ENCODE measurements at regions not wholly inside any gene's neighbourhood (a gene's known extent, or its start where the extent isn't known, plus 50 kb on each side); places are given as distances from the start of the nearest gene placed in this dataset.

DNA sequence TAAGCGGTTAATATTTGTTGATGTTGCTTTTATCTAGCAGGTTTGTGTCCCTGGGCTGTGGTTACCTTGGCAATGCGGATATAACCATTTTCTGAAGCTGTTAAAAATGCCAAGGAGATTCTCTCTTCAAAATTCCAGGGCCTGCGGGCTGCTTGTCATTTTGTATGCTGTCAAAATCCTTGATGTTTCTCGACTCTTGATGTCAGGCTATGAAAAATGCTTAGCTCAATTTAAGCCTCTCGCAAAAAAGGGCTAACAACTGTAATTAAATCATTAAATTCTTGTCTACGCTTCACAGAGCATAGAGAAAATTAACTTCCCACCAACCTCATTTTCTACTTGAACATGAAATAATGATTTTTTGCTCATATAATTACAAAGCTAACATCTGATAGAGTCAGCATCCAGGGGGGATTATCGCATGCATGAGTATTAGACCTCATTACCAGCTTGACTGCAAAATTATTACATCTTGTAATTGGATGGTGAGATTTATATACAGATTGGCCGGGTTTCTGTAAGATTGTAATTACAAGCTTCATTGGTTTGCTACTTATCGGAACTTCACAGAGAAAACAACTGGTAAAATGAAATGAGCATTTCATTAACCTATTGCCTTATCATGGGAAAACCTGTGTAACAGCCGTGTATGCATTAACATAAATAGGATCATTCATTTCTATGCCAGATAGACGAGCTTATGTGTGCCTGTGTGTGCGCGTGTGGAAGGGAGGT is 83.1 kb upstream of the IRX1 start:
- TF ChIP-seq, protein P1, sequence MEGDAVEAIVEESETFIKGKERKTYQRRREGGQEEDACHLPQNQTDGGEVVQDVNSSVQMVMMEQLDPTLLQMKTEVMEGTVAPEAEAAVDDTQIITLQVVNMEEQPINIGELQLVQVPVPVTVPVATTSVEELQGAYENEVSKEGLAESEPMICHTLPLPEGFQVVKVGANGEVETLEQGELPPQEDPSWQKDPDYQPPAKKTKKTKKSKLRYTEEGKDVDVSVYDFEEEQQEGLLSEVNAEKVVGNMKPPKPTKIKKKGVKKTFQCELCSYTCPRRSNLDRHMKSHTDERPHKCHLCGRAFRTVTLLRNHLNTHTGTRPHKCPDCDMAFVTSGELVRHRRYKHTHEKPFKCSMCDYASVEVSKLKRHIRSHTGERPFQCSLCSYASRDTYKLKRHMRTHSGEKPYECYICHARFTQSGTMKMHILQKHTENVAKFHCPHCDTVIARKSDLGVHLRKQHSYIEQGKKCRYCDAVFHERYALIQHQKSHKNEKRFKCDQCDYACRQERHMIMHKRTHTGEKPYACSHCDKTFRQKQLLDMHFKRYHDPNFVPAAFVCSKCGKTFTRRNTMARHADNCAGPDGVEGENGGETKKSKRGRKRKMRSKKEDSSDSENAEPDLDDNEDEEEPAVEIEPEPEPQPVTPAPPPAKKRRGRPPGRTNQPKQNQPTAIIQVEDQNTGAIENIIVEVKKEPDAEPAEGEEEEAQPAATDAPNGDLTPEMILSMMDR (IDR thresholded peaks at IDR 0.05) = no peak
- no peak for TF ChIP-seq POLR2A (IDR thresholded peaks at IDR 0.05)
- no peak for TF ChIP-seq EP300 (IDR thresholded peaks at IDR 0.05)
